Posterior cingulate gyrus (tissue), 11 donors: ENCODE measurements at regions not wholly inside any gene's neighbourhood (a gene's known extent, or its start where the extent isn't known, plus 50 kb on each side); places are given as distances from the start of the nearest gene placed in this dataset.
A peak's percentile ranks its signal among the peaks of the same experiment; 100 is the strongest.

Experiments used
- DNase-seq, 10 donors: peaks; one replicate each; pipeline versions ENCODE4 v3.0.0 to v3.0.0-alpha.2; 2020 to 2021; ENCODE audit warnings: mixed read lengths in 3 of 10
- intact Hi-C: fragments of 100-400 bp; cut with DNase I; formaldehyde crosslinking; loops from one replicate; pipeline ENCODE4 v1.15.1; 2023

DNA sequence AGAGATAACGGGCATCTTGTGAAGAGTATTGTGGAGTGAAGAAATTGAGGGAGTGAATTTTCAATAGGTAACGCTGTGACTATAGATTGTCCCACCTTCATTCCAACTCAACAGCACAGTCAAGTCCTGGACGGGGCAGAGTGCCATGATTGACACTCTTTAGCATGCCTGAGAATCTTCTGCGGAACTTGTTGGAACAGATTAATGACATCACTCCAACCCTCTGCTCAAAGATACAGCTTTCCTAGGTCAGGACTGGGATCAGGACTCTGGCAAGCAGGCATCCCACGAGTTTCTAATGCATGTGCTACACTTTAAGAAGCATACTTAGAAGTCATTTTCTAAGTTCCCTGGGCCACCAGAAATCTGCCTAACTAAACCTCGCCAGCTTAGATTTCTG is 267.6 kb upstream of the CFAP20DC start:
- intact Hi-C loops, result no loop called here
- DNase-seq, result no peak

DNA sequence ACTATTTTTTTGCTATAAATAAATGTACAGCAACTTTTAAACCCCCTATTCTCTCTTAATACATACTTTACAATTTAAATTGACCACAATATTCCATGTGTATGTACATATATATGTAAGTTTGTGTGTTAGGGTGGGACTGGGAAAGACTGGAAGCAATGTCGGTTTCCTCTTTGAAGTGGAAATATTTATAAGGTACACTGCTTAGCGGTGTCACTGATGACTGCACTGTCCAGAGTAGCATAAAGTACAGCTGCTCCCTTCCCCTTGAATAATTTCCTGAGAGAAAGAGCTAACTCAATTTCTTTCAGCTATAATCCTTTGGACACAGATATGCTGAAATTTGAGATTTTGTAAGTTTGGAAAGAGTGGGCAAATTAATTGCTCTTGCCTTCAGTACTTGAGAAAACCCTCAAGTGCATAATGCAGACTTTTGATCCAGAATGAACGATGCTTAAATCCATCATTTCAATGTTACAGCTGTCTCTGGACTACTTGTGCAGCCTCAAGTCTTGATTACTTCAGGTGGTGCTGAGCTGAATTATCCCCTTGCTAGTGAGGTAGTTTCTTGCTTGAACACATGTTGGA is 267.0 kb upstream of the CFAP20DC start:
- intact Hi-C loops, result no loop called here
- DNase-seq, result no peak

DNA sequence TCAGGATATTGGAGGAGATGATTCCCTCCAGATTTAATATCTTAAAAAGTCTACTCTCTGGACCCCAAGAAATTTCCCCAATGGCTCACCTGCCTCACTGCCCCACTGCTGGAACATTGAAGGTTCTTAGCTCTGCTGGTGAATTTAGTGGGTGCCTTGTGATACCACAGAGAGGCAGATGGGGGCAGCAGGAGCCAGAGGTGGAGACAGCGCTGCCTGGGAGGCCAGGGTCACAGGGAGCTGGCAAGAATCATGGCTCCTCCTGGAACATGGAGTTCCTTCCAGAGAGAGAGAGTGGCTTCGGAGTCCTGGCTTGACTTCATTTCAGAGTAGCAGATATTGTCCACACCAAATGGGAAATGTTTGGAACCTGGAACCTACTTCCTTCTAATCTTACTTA is 263.5 kb upstream of the CFAP20DC start:
- intact Hi-C loops, result no loop called here
- peak in 5 of 10 donors; percentile 3 to 82 (median 36) for DNase-seq

DNA sequence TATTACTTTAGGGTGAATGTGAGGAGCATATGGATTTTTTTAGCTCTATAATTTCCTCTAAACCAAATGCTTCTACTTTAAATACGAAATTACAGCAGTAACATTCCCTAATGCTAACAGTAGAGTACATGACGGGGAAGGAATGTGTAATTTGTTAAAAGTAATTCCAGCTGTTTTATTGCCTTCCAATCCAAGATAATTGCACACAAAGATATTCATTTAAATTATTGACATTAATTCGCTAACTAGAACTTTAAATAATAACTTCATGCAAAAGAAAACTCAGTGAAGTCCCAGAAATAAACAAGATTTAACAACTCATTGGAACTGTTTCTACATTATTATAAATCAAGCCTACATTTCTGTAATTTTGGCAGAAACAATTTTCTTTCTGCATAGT is 261.4 kb upstream of the CFAP20DC start:
- DNase-seq, result no peak
- intact Hi-C loops, result no loop called here

- intact Hi-C loops, result no loop called here
- no peak for DNase-seq
These were observed 260.9 kb upstream of the CFAP20DC start for GRCh38 chr3:59310736-59311135.

GRCh38 chr3:59308684-59309083 is 258.9 kb upstream of the CFAP20DC start:
- DNase-seq, result no peak
- intact Hi-C loops, result no loop called here

- intact Hi-C loops, result no loop called here
- DNase-seq, result no peak
These were observed 258.2 kb upstream of the CFAP20DC start for GRCh38 chr3:59308001-59308400.

DNA sequence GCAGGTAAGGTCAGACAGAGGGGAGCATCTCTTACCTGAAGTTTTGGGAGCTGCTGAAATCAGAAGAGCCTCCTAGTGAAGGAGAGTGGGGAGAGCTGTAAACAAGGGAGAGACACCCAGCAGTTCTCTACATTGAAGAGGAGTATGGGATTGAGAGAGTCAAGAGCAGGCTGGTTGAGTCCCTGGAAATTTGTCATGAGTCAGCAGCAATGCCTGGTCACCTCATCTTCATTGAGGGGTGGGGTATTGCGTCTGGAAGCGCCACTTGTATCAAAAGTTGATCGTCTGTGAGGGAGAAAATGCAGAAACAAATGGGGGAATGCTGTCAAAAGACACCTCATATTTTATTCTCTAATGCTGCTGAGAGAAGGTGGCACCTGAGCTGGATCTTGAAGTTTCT is 256.6 kb upstream of the CFAP20DC start:
- DNase-seq, result no peak
- intact Hi-C loops, result no loop called here

GRCh38 chr3:59304296-59304695 is 254.5 kb upstream of the CFAP20DC start:
- DNase-seq, result no peak
- intact Hi-C loops, result no loop called here

GRCh38 chr3:59303452-59303851 is 253.6 kb upstream of the CFAP20DC start:
- intact Hi-C loops, result no loop called here
- DNase-seq, result no peak

DNA sequence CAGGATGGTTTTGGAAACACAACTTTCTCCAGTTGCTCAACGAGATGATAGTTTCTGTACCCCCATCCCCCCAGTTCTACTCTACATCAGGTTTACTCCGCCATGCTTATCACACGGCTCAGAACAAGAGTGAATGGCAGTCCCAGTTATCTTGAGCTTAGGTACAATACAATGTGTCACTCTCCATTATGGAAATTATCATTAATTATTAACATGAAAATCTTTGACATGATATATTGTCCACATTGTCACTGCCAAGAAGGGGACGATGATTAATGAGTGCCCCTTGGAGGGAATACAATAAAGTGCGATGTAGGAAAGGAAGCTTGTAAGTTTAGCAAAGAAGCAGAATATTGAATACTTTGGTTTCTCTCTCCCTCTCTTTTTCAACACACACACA is 252.6 kb upstream of the CFAP20DC start:
- intact Hi-C loops, result no loop called here
- no peak for DNase-seq

GRCh38 chr3:59300733-59301132 is 250.9 kb upstream of the CFAP20DC start:
- intact Hi-C loops, result no loop called here
- DNase-seq, result no peak

- no peak for DNase-seq
- intact Hi-C loops, result no loop called here
These were observed 249.7 kb upstream of the CFAP20DC start for GRCh38 chr3:59299561-59299960.

DNA sequence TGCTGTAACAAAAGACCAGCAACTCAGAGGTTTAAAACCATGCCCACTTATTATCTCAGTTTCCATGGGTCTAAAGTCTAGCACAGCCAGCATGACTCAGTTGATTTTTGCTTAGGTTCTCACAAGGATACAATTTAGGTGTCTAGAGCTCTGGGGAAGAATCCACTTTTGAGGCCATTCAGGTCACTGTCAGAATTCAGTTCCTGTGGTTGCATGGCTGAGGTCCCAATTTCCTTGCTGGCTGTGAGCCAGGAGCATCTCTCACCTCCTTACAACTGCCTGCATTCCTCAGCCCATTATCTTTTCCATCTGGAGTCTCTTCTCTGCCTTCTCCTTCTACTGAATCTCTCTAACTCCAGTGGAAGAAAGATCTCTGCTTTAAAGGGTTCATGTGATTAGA is 240.5 kb upstream of the CFAP20DC start:
- intact Hi-C loops, result no loop called here
- DNase-seq, result no peak

DNA sequence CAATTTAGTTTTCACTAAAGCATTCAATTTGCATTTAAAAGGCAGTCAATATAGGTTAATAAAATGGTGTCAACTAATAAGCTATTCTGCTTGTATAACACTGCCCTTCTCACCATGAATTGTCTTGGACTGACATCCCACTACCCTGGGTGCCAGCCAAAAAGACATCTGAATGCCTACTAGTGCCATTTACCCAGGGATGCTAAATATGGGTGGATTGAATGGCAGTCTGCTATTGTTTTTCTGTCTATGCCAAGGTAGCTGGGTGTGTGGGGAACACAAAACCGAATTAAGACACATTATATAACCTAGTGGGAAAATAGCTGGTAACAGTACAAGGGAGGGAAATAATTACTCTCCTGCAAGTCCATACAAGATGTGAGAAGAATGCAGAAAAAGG is 240.0 kb upstream of the CFAP20DC start:
- intact Hi-C loops, result no loop called here

DNA sequence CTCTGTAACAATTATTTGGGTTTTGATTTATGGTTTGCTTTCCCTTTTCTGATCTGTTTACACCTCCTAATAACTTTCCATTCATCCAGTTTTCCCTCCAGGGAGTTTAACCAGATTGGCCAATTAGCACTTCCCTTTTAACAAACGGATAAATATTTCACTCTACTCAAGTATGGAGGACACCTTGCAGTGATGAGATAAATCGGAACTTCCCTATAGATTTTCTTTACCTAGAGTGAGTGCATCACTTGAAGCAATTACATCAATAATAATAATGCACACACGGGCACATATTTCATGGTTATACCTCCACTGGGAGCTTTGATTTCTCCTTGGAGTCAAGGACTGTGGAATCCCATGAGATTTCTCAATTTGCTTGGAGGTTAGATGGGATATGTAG is 239.1 kb upstream of the CFAP20DC start:
- no peak for DNase-seq

More for the DNA sequence above, 240.0 kb upstream of the CFAP20DC start:
- DNase-seq, result no peak

DNA sequence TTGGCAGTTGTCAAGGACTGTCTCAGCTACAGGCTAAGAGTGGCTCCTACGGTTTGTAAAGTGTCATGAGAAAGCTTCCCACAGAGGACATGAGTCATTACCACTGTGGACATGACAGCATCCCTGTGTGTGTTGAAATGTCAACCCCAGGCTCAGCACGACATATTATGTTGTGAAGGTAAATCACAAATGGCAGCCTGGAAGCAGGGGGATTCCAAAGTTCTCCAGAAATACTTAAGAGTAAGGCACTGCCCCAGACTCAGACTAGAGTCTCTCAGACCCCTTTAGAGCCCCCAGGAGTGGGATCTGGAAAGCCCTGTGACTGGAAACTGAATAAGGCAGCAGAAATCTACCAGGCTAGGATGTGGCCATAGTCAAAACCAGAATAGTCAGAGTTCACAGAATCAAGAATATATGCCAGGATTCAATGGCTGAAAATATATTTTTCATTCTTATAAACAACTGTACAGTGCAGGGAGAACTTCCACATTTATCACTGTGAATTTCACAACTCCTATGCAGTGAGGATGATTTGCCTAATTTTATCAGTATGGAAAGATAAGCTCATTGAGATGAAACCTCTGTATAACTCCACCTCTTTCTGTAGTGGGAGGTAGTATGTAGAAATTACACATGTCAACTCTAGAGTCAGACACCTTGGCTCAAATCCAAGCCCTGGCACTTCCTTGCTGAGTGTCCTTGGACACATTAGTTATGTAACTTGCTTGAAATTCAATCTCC is 237.1 kb upstream of the CFAP20DC start:
- DNase-seq, result no peak
- intact Hi-C loops, result no loop called here

More for the DNA sequence above, 239.1 kb upstream of the CFAP20DC start:
- intact Hi-C loops, result no loop called here

DNA sequence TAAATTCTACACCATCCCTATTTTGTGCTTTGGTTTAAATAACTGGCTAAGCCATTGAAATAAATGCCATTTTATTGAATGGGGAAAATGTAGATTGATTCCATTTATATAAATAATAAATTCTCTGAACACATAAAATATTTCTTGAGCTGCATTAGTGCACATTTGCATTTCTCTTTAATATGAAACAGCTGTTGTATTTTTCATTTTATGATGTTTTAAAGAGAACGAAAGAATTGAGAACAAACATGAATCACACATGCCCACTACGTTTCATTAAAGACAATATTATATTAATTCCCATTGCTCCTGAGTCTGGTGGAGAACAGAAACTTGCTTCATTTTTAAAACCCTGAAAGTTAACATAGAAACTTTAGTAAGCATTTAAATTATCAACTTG is 235.7 kb upstream of the CFAP20DC start:
- intact Hi-C loops, result no loop called here
- DNase-seq, result no peak

DNA sequence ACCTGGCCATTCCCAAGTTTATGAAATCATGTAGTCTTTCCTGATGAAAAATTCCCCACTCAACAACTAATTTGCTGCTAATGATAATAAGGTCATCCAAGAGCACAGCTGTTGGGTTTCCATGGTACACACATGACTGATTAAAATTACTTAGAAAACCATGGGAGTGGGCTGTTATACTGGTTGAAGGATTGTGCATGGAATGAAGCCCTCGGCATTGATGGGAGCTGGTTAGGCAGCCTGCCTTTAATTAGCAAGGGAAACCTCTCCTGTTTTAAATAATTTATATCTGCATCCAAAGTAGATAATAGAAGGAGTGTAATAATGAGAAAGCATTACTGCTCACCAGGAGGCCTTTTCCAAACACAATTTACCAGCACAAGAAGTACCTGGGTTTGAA is 235.1 kb upstream of the CFAP20DC start:
- no peak for DNase-seq
- intact Hi-C loops, result no loop called here

GRCh38 chr3:59280113-59280512 is 230.3 kb upstream of the CFAP20DC start:
- DNase-seq, result no peak

DNA sequence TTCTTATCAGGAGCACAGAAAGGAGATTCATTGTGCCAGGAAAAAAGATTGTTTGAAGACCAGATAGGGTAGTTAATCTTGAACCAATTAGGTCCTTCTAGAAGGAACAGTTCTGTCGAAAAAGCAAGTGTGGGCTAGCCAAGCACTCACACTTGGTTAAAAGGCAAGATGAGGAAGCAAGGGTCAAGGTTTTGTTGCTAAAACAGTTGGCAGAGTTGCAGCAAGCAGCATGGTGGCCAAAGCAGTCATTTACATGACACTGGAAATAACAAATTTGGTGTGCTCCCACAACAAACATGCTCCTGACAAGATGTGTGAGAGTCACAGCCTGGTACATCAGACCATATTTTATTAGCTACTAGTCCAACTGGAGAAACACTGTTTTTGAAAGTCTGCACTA is 228.0 kb upstream of the CFAP20DC start:
- intact Hi-C loops, result no loop called here

More at GRCh38 chr3:59280113-59280512, 230.3 kb upstream of the CFAP20DC start:
- intact Hi-C loops, result no loop called here

GRCh38 chr3:59277201-59277600 is 227.4 kb upstream of the CFAP20DC start:
- DNase-seq, result no peak
- intact Hi-C loops, result no loop called here

More for the DNA sequence above, 228.0 kb upstream of the CFAP20DC start:
- DNase-seq, result no peak
